Activated CD4-positive, CD25-positive, alpha-beta regulatory T cell treated with anti-CD3 and anti-CD28 coated beads, Interleukin-2, amount 50 U/mL, for 16 hours (primary cell): ENCODE measurements at regions not wholly inside any gene's neighbourhood (a gene's known extent, or its start where the extent isn't known, plus 50 kb on each side); places are given as distances from the start of the nearest gene placed in this dataset.

Source experiments
- DNase-seq: peaks from one replicate; pipeline ENCODE4 v3.0.0-alpha.2; 2020; ENCODE audit warnings: low read depth, low spot score

DNA sequence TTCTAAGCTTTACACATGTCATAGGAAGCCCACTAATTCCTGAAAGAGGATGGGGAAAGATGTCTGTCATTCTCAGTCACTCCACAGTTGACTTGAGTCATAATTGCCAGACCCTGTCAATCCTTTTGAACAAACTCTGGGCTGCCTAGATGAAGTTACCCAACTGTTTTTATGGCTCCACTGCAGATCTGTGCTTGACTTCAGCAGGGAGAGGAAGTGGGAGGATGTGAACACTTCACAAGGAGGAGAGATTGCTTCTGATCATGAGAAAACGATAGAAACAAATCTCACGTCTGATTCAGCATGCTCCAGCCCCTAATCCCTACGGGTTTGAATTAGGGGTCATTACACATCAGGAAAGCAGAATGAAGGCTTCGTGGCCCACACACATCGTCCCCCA lies 596.6 kb upstream of the CELF2 start:
- no peak for DNase-seq

DNA sequence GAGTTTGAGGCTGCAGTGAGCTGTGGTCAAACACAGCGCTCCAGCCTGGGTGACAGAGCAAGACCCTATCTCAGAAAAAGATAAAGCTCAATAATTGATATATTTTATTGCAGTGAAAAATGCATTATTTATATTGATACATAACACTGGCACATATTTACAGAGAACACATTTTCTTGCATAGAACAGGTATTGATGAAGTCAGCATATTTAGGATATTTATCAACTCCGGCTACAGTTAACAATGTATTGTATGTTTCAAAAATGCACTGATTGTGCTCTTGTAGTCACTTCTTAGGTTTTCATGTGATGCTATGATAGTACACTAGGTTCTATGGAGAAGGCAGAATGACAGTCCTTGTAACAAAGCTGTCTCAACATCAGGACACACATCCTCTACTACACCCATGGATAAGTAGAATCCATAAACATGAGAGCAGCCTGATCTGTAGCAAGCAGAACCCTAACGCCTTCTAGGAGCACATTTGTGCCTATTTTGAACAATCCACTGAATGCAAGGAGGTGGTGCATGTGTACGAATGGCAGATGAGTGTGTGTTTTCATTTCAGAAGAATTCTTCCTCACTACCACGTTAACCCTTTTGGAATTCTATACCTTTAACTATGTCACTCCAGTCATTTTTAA lies 586.1 kb upstream of the CELF2 start:
- no peak for DNase-seq

DNA sequence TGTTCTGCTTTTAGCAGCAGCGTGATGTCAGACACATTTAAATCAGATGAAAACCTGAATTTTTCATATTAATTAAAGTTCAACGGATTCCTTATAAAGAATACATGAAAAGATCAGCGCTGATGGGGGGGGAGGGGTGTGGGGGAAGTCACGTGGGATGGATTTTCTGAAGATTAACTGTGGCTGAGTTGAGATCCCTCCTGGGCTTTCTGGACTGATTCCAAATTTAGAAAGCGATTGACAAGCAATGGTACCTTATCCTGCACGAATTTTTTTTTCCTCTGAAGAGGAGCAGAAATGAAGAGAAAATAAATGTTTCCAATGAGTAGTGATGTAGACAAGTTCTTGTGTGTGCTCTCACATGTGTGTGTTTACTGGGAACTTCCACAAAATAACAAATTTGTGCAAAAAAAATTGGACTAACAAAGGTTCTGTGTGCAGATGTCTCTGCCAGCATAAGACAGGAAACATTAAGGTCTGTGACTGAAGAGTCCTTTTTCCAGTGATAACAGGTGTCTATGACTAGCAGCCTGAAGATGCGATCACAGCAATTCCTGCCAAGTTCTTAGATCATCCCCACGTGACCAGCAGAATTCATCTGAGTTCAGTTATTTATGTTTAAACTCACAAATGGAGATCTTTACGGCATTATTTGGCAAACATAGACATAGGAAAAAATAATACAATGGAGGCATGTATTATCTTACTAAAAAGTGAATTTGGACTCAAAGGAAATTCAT lies 585.2 kb upstream of the CELF2 start:
- DNase-seq: no peak

DNA sequence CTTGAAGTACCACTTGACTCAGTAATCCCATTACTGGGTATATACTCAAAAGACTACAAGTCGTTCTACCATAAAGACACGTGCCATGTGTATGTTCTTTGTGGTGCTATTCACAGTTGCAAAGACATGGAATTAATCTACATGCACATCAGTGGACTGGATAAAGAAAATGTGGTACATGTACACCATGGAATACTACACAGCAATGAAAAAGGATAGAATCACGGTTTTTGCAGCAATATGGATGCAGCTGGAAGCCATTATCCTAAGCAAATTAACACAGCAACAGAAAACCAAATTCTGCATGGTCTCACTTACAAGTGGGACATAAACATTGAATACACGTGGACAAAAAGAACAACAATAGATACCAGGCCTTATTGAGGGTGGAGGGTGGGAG lies 583.4 kb upstream of the CELF2 start:
- no peak for DNase-seq

DNA sequence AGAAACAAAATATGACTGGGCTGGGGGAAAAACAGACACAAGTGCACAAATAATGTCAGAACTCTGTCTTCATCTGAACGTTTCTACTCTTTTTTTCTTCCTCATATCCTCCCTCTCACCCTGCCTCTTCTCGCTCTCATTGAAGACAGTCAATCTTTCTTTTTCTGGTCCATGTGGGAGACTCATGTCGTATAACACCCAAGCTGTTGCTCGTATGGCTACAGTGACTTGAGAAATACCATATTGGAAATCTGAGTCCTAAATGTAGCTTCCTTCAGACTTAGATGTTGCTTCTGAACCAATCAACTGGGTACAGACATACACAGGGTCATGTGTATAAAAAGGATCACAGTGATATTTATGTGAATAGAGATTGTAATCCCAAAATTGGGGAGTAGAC lies 579.8 kb upstream of the CELF2 start:
- DNase-seq: no peak

DNA sequence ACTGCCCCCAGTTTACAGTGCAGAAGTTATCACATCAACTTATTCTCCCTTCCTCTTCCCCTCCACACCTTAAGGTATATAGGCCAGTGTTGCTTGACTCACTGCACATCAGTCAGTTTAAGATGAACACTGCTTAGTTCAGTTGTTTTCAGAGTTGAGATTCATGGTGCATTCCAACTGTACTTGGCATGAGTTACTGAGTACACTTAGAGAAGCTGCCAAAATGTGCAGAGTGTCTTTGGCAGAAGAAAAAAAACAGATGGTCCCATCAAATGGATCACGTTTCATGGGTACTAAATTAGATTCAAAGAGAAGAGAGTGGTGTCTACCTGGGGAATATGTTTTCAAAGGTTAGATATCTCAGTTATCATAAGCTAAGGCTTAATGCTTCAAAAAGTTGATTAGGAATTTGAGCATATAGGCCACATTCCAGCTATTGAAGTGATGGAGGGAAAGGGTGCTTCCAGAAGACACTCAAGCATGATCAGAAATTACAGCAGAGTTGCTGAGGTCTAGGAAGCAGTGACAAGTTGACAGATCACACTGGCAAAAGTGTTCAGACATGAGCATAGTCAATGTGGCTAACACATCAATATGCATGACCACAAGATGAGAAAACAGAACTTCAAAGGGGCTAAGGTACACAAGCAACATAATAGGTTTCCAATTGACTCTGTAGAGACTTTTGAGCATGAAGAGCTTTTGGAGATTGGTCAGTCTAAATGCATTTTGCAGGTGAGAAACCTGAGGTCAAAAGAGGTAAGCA lies 579.2 kb upstream of the CELF2 start:
- no peak for DNase-seq

DNA sequence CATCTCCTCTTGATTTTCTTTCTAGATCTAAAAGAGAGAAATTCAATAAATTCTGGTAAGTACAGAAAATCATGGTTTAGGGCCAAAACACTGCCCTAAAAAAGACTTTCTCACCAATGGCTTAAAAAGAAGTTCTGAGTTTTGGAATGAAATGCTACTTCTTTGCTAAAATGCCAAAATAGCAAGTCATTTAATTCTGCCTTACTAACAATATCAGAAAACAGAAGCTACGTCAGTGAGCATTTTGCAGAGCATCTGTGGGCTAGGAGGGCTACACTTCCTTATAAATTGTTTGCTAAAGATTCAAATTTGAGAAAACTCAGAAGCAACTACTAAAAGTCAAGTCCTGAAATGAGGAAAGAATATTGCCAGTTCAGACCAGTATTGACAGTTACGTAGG lies 560.8 kb upstream of the CELF2 start:
- no peak for DNase-seq

DNA sequence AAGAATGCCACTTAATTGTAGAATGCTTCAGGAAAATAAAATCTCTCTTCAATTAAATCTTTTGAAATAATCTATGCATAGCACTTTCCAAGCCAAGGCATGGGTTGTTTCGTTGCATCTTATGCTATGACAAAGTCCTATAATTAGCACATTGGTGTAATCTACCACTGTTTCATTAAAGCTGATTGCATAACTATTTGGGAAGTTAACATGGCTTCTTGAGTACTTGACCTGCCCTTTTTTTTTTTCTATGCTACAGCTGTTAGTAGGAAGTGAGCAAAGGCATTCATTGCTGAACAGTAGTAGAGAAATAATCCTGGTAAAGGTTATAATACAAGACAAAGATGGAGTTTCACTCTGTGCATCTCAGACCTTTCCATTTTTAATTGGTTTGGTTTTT lies 557.2 kb upstream of the CELF2 start:
- DNase-seq: no peak

DNA sequence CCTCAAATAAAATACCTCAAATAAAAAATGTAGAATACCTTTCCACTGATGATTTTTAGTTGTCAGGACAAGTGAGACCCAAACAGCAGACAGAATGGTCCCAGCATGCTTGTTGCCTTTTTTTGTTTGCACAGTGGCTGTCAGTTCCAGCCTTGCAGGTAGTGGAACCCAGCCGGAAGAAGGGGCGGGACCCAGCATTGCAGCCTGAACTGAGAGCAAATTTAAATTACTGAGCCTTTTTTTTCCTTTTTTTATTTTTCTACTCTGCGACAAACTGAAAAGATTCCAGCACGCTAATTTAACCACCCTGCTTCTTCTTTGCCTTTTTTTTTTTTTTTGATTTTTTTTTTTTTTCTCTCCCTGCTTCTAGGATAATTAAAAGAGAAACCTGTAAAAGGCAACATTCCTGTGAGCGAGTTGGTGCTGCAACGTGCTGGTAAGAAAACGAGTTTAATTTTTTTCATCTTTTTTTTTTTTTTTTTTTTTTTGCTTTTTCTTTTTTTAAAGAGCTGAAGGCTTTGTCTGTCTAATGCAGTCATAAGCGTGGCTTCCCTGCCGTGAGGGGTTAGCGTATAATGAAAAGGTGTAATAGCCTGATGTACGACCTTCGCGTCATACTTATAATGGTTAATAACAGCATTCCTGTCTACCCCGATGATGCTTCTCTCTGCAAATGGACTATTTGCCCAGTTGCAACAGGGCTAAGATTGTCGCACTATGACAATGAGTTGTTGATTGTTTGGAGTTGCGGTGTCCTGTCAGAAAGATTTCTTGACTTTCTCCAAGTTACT lies 555.3 kb upstream of the CELF2 start:
- no peak for DNase-seq

DNA sequence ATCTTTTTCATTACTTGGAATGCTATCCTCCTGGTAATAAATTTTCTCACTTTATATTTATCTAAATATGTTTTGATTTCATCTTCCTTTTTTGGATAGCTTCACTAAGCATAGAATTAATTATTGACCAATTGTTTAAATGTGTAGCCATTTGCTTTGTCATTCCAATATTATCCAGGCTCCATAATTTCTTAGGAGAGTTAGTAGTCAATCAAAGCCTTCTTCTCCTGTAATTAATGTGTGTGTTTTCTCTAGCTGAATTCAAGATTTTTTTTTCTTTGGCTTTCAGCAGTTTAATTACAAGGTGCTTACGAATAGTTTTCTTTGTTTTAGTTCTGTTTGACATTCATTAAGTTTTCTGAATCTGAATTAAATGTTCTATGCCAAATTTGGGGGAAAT lies 545.9 kb upstream of the CELF2 start:
- DNase-seq: no peak

DNA sequence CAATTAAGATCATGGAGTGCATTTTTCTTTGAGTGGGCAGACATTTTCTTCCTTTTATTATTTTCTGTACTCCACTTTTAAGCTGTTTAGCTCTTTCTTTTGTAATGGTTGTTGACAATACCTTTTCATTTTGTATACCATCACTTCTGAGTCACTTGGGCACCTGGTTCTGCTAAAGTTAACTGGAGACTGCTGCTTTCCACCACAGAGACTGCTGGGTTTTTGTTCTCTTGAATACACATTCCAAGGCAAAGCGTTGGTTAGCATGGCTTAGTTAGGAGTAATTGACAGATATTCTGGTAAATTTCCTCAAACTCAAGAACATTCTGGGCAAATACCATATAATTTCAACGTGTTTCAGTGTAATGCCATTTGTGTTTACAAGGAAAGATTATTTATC lies 541.9 kb upstream of the CELF2 start:
- no peak for DNase-seq

DNA sequence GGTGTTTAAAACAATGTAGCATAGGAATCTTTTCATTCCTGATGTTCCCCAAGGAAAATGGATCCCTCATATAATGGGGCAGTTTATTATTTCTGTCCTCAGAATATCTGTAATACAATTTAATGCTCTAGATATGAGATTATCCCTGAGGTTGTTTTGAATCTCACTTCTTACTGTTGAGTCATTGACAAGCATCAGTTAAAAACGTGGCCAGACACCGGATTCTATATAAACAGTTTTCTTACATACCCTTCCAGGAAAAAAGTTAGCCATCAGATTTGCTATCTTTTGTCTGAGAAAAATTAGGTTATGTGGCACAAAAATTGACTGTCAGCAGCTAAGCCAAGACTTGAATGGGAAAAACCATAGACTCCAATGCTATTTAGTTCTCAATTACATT lies 539.8 kb upstream of the CELF2 start:
- no peak for DNase-seq

DNA sequence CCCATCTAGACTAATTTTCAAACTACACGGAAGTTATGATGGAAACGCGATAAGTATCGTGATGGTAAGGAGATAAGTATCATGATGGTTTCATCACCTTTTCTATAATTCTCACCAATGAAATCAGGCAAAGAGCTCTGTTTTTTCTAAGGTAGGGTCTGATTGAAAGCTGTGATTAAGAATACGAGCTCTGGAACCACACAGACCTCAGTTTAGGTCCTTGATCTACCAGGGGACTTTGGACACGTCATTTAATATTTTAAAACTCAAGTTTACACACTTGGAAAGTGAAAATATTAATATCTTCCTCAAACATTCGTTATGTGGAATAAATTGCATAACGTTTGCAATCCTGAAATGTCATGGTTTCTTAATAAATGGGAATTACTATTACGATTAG lies 538.2 kb upstream of the CELF2 start:
- DNase-seq: no peak

DNA sequence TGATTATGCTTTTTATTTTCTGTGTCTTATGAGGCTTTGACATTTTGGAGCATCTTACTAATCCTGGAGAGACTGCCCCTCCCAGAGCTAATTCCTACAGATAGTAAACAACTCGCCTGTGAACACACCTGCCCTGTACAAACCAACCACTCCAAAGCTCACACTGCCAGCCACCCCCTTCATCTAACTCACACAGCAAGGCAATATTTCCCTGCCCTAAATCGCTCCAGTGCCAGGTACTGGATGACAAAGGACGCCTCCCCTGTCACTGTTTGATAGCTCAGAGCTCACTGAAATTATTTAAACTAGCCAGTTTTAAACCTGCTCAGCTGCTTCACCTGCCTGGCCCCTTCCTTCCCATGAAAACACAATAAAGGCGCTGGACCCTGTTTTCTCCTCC lies 535.1 kb upstream of the CELF2 start:
- DNase-seq: no peak

DNA sequence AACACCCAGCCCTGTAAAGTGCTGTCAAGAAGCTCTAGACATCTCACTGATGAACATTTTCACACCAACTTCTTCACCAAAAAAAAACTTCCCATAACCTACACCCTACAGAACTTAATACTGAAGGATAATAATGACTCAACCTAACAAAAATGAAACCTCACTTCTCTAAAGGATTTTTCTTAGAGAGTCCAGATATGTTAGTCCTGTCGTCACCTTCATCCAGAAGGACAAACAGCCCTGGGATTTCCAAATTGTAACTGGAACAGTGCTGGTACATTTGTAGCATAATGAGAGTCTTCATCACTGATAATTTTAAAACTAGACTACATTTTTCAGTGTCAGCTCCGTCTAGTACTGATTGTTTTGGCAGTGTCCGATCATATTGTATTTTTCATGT lies 528.6 kb upstream of the CELF2 start:
- no peak for DNase-seq

DNA sequence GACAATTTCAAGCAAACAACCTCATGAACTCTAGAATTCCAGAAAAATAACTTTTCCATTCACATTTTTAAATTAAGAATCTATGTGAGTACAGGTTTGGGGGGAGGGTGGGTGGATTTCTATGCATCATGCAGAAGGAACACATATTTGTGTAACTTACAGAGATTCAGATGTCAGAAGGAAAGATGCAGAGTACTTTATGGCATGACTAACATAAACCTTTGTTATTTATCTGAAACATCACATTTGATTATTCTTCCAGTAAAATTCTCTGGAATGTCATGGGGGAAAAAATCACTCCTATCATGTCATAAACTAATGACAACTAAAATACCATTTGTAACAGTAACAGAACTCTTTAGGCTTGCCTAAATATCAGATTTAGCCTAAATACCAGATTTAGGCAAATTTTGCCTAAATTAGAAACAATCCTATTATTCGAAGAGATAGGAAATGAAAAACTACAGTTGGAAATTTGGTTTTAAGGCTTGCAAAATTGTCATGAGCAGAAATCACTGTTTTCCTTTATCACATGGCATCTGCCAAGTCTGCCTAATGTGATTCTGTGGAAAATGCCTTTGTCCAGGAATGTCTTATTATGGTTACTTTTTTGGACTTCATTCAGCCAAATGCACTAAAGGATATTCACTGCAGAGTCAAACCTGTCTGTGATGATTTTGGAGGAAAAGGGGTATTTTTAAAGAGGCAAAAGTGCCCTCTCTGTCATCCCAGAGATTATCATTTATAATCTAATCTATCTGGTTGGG lies 527.7 kb upstream of the CELF2 start:
- no peak for DNase-seq

DNA sequence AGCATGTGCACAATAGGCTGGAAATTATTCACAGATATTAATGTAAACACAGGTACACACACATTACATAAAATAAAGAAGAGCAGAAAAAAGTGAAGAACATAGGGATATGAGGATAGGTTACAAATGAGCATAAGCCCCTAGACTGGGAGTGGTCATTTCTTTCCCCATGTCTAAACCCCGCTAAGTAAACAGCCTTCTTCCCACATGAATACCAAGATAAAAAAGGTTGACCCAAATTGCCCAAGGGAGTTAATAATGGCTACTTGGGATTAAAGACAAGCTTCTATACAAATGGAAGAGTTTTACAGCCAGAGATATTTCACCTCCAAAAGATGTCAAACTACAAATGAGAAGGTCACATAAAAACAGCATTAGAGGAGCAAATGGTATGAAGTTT lies 527.1 kb upstream of the CELF2 start:
- DNase-seq: no peak

DNA sequence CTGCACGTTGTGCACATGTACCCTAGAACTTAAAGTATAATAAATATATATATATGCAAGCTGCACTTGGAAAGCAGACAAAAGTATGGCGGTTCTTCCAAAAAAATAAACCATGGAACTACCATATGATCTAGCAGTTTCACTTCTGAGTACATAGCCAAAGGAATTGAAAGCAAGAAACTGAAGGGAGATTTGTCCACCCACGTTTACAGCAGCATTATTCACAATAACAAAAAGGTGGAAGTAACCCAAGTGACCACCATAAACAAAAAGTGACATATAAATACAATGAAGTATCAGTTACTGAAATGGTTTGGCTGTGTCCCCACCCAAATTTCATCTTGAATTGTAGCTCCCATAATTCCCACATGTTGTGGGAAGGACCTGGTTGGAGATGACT lies 525.3 kb upstream of the CELF2 start:
- DNase-seq: no peak

DNA sequence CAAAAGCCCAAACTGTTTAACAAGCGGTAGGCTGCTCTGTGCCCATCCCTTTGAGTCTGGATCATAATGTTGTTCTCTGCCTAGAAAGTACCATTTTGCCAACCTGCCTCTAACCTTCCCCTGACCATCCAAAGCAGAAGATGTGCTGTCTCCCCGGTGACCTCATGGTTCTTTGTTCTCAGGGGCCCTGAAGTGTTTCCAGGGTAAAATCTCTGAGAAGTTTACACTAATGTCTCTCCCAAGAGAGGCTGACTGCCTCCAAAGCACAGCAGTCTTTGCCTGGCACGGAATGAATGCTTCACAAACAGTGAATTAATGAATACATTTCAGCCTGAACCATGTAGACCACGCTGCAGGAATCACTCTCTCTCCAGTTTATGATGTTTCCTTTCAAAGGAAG lies 523.8 kb upstream of the CELF2 start:
- no peak for DNase-seq

DNA sequence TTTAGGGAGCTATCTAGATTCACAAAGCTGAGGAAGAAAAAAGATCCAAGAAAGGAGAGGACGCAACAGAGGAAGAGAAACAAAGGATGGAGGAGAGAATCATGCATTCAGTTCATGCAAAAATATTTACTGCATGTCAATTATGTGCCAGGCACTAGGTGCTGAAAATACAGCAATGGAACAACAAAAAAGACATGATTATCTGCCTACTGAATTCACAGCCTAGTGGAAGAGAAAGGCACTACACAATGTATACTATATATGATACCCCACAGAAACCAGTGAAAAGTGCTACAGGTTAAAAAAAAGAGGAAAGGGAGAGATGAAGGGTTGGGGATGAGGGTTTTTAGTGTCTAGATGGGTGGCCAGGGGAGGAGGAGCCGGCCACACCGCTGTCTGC lies 520.4 kb upstream of the CELF2 start:
- DNase-seq: no peak

DNA sequence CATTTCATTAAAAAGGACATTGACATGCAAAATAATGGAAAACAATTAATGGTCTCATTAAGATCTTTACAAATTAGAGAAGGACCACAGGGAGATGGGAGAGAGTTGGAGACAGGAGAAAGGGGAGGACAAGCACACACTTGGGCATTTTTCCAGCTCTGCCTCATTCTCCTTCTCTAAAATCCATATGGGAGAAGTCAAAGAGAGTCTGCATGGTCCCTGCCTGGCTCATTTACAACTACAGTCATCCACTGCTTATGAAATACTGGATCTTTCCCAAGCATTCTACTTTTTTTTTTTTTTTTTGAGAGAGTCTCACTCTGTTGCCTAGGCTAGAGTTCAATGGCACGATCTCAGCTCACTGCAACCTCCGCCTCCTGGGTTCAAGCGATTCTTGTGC lies 518.9 kb upstream of the CELF2 start:
- no peak for DNase-seq
